GM19397 (cell line): ENCODE measurements at regions not wholly inside any gene's neighbourhood (a gene's known extent, or its start where the extent isn't known, plus 50 kb on each side); places are given as distances from the start of the nearest gene placed in this dataset.
"Not testable (repeated sequence)": the region's sequence is repeated elsewhere in the genome, so short reads cannot be mapped to it uniquely, and the experiment has no call there.

ENCODE experiments used
- ATAC-seq: cut with Tn5 transposase; IDR thresholded peaks from one replicate; pipeline ENCODE4 v1.9.1; 2021; ENCODE audit warnings: mild to moderate bottlenecking, moderate library complexity; ENCODE audit not compliant: unreplicated experiment

GRCh38 chr7:119228482-119228881 lies 1004.0 kb downstream of the ANKRD7 start:
- ATAC-seq = no peak

GRCh38 chr7:119232091-119232490 lies 1007.6 kb downstream of the ANKRD7 start:
- no peak for ATAC-seq

GRCh38 chr7:119233015-119233414 lies 1008.5 kb downstream of the ANKRD7 start:
- no peak for ATAC-seq

- no peak for ATAC-seq
Observed at GRCh38 chr7:119252962-119253361, 1020.0 kb upstream of the KCND2 start.

GRCh38 chr7:119254742-119255141 lies 1018.2 kb upstream of the KCND2 start:
- ATAC-seq = no peak

- ATAC-seq = no peak
Observed at GRCh38 chr7:119256001-119256400, 1017.0 kb upstream of the KCND2 start.

- ATAC-seq = no peak
Observed at GRCh38 chr7:119256446-119257131, 1016.4 kb upstream of the KCND2 start.

GRCh38 chr7:119266790-119267189 lies 1006.2 kb upstream of the KCND2 start:
- ATAC-seq = not testable (repeated sequence)

GRCh38 chr7:119270045-119270464 lies 1002.9 kb upstream of the KCND2 start:
- peak; percentile 95 for ATAC-seq

- ATAC-seq = no peak
Observed at GRCh38 chr7:119270644-119271043, 1002.3 kb upstream of the KCND2 start.

- no peak for ATAC-seq
Observed at GRCh38 chr7:119271147-119271779, 1001.7 kb upstream of the KCND2 start.

GRCh38 chr7:119281181-119281846 lies 991.7 kb upstream of the KCND2 start:
- no peak for ATAC-seq

- ATAC-seq = no peak
Observed at GRCh38 chr7:119283353-119283752, 989.6 kb upstream of the KCND2 start.

GRCh38 chr7:119288416-119288815 lies 984.6 kb upstream of the KCND2 start:
- ATAC-seq = no peak

GRCh38 chr7:119300341-119300740 lies 972.6 kb upstream of the KCND2 start:
- ATAC-seq = not testable (repeated sequence)

- ATAC-seq = no peak
Observed at GRCh38 chr7:119320316-119320715, 952.7 kb upstream of the KCND2 start.

- ATAC-seq = no peak
Observed at GRCh38 chr7:119329715-119330114, 943.3 kb upstream of the KCND2 start.

- ATAC-seq = no peak
Observed at GRCh38 chr7:119335405-119335804, 937.6 kb upstream of the KCND2 start.

- ATAC-seq = no peak
Observed at GRCh38 chr7:119341822-119342221, 931.2 kb upstream of the KCND2 start.

- no peak for ATAC-seq
Observed at GRCh38 chr7:119343289-119343688, 929.7 kb upstream of the KCND2 start.

- ATAC-seq = no peak
Observed at GRCh38 chr7:119344466-119344865, 928.5 kb upstream of the KCND2 start.

- ATAC-seq = no peak
Observed at GRCh38 chr7:119348491-119348890, 924.5 kb upstream of the KCND2 start.
